ENCODE measurements at regions not wholly inside any gene's neighbourhood (a gene's known extent, or its start where the extent isn't known, plus 50 kb on each side); places are given as distances from the start of the nearest gene placed in this dataset.
"Not testable (repeated sequence)": the region's sequence is repeated elsewhere in the genome, so short reads cannot be mapped to it uniquely, and the experiment has no call there.

DNA sequence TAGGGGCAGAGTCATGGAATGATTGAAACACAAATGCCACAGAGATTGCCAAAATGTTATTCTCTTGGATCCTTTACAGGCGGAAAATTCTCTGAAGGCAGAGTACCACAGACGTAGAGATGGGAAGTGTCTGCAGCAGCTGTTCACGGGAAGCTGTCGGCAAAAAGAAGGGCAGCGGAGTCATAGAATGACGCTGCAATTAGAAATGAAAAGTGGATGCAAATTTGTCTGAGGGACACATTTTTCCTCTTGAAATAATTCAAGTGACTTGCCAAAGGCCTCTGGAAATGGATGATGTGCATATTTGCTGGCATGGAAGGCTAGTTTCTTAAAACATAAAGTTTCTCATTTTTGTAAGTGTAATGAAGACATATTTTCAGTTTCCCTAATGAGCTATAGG lies 77.5 kb upstream of the PLD5 start:
- Histone ChIP-seq H3K4me2 (ENCODE audit: low read length) (no peak overlapping the region), H4K20me1 (ENCODE audit: insufficient read depth, low read length) (no peaks in the 10 kb centered on the region), H3K79me2 (ENCODE audit: insufficient read depth, low read depth, low read length) (no peaks in the 10 kb centered on the region), H3K9me3 (ENCODE audit: low read length) (no peaks in the 10 kb centered on the region), H3K27ac (ENCODE audit: low read depth, low read length, poor library complexity, severe bottlenecking) (no peak overlapping the region), H3K4me1 (ENCODE audit: insufficient read depth, low read length, poor library complexity, severe bottlenecking) (no peaks in the 10 kb centered on the region), H3K4me3 (ENCODE audit: low read depth, low read length, poor library complexity, severe bottlenecking) (no peak overlapping the region), H3K9me2 (ENCODE audit: insufficient read depth, low read length) (no peaks in the 10 kb centered on the region), H3K36me3 (ENCODE audit: insufficient read depth, low read length) (no peaks in the 10 kb centered on the region), H2AFZ (ENCODE audit: low read length) (no peak overlapping the region)
- TF ChIP-seq EZH2phosphoT487 (IDR thresholded peaks at IDR 0.05; ENCODE audit: borderline replicate concordance, low read depth, low read length): no peak
- POLR2A ChIA-PET: no interaction called here
- intact Hi-C loops (cut with micrococcal nuclease; ENCODE audit: unreplicated experiment): no loop called here
- no peak for DNase-seq (ENCODE audit: low spot score)
- BruUV-seq (replicated peaks): no TSS peak
- CTCF ChIA-PET (ENCODE audit: unreplicated experiment): no interaction called here

DNA sequence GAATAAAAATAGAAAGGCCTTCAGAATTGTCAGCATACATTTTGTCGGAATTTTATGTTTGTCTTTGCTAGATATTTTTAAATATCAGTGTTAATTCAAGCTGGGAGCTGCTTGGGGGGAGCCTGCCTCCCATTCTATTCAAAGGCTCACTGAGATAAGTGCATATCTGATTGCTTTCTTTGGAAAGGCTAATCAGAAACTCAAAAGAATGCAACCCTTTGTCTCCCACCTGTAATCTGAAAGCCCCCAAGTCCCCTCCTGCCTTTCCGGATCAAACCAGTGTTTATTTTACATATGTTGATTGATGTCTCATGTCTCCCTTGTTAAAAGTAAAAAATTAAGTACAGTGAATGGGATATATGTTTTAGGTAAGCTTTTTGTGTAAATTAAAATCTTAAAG lies 69.3 kb upstream of the PLD5 start:
- intact Hi-C loops (cut with micrococcal nuclease; ENCODE audit: unreplicated experiment); H3K4me2 ChIP-seq (ENCODE audit: low read length); POLR2A ChIA-PET; H3K36me3 ChIP-seq (ENCODE audit: insufficient read depth, low read length); H3K4me1 ChIP-seq (ENCODE audit: insufficient read depth, low read length, poor library complexity, severe bottlenecking); BruUV-seq (replicated peaks); DNase-seq (ENCODE audit: low spot score); H3K9me3 ChIP-seq (ENCODE audit: low read length); H3K27ac ChIP-seq (ENCODE audit: low read depth, low read length, poor library complexity, severe bottlenecking); H2AFZ ChIP-seq (ENCODE audit: low read length); H3K4me3 ChIP-seq (ENCODE audit: low read depth, low read length, poor library complexity, severe bottlenecking); H3K9me2 ChIP-seq (ENCODE audit: insufficient read depth, low read length); CTCF ChIA-PET (ENCODE audit: unreplicated experiment); H3K79me2 ChIP-seq (ENCODE audit: insufficient read depth, low read depth, low read length); H4K20me1 ChIP-seq (ENCODE audit: insufficient read depth, low read length): not testable (repeated sequence)

DNA sequence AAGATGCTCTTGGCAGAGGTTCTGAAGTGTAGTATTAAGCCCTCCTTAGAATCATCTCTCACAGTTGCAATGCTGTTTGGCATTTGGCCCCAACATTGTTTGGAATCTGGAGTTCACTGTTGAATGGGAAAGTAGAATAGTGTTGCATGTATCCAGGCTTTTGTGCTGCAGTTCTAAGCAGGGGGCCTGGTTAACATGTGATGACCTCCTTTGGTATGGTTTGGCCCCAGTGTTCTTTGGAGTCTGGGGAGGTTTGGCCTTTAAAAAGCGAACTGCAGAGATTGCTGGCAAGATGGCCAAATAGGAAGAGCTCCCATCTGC lies 61.8 kb upstream of the PLD5 start:
- DNase-seq (ENCODE audit: low spot score): no peak
- H3K4me2 ChIP-seq (ENCODE audit: low read length): no peak overlapping the region
- POLR2A ChIA-PET: interaction anchor here (0.6 kb wide), 1 partner anchor 1811 kb away, joined by 3 read pairs; no protein-coding TSS in a partner anchor
- no peaks in the 10 kb centered on the region for H3K79me2 ChIP-seq (ENCODE audit: insufficient read depth, low read depth, low read length)
- no TSS peak for BruUV-seq (replicated peaks)
- no peaks in the 10 kb centered on the region for H3K4me1 ChIP-seq (ENCODE audit: insufficient read depth, low read length, poor library complexity, severe bottlenecking)
- no peaks in the 10 kb centered on the region for H3K9me3 ChIP-seq (ENCODE audit: low read length)
- H3K27ac ChIP-seq (ENCODE audit: low read depth, low read length, poor library complexity, severe bottlenecking): no peak overlapping the region
- H2AFZ ChIP-seq (ENCODE audit: low read length): no peak overlapping the region
- H4K20me1 ChIP-seq (ENCODE audit: insufficient read depth, low read length): no peaks in the 10 kb centered on the region
- H3K4me3 ChIP-seq (ENCODE audit: low read depth, low read length, poor library complexity, severe bottlenecking): no peak overlapping the region
- CTCF ChIA-PET (ENCODE audit: unreplicated experiment): no interaction called here
- intact Hi-C loops (cut with micrococcal nuclease; ENCODE audit: unreplicated experiment): no loop called here
- no peaks in the 10 kb centered on the region for H3K36me3 ChIP-seq (ENCODE audit: insufficient read depth, low read length)
- no peaks in the 10 kb centered on the region for H3K9me2 ChIP-seq (ENCODE audit: insufficient read depth, low read length)
- TF ChIP-seq, protein P1, sequence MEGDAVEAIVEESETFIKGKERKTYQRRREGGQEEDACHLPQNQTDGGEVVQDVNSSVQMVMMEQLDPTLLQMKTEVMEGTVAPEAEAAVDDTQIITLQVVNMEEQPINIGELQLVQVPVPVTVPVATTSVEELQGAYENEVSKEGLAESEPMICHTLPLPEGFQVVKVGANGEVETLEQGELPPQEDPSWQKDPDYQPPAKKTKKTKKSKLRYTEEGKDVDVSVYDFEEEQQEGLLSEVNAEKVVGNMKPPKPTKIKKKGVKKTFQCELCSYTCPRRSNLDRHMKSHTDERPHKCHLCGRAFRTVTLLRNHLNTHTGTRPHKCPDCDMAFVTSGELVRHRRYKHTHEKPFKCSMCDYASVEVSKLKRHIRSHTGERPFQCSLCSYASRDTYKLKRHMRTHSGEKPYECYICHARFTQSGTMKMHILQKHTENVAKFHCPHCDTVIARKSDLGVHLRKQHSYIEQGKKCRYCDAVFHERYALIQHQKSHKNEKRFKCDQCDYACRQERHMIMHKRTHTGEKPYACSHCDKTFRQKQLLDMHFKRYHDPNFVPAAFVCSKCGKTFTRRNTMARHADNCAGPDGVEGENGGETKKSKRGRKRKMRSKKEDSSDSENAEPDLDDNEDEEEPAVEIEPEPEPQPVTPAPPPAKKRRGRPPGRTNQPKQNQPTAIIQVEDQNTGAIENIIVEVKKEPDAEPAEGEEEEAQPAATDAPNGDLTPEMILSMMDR (conservative IDR thresholded peaks at IDR 0.05; ENCODE audit: low read length): no peak
- no peak for TF ChIP-seq EZH2phosphoT487 (IDR thresholded peaks at IDR 0.05; ENCODE audit: borderline replicate concordance, low read depth, low read length)

DNA sequence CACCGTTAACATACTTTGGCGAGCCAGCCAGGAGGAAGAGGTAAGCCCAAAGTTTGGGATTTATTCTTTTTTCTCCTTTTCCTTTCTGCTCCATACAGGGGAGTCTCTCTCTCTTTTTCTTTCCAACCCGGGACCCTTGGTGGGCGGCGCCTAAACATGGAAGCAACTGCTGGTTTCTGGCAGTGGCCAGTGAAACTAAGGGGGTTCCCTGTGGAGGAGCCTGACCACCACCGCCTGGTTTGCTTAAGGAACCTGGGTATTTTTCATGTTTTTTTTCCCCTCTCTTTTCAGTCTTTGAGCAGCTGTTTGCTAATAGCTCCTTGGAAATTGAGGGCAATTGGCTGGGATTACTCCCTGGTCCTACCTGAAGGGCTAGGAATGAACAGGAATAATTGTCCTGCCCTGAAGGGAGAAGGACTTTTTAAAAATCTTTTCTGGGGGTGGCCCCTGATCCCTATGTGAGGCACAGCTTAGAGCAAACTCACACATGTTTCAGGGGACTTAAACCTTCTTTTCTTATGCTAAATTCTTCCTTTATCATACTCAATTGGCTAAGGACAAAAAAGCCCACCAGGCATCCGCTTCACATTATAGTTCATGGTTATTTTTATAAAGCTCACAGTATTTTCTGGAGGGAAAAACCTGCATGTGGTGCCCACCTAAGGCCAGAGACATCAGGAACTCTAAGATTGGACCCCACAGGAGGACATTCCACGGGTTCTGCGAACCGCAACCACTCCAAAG lies 61.3 kb upstream of the PLD5 start:
- TF ChIP-seq, protein P1 (conservative IDR thresholded peaks at IDR 0.05; ENCODE audit: low read length): no peak
- no peak for TF ChIP-seq EZH2phosphoT487 (IDR thresholded peaks at IDR 0.05; ENCODE audit: borderline replicate concordance, low read depth, low read length)

More for the DNA sequence above, 61.3 kb upstream of the PLD5 start:
- Histone ChIP-seq H3K4me2 (ENCODE audit: low read length) (no peak overlapping the region), H3K36me3 (ENCODE audit: insufficient read depth, low read length) (no peaks in the 10 kb centered on the region), H3K9me3 (ENCODE audit: low read length) (no peaks in the 10 kb centered on the region), H2AFZ (ENCODE audit: low read length) (no peak overlapping the region), H3K79me2 (ENCODE audit: insufficient read depth, low read depth, low read length) (no peaks in the 10 kb centered on the region), H3K27ac (ENCODE audit: low read depth, low read length, poor library complexity, severe bottlenecking) (no peak overlapping the region), H4K20me1 (ENCODE audit: insufficient read depth, low read length) (no peaks in the 10 kb centered on the region), H3K9me2 (ENCODE audit: insufficient read depth, low read length) (no peaks in the 10 kb centered on the region), H3K4me1 (ENCODE audit: insufficient read depth, low read length, poor library complexity, severe bottlenecking) (no peaks in the 10 kb centered on the region), H3K4me3 (ENCODE audit: low read depth, low read length, poor library complexity, severe bottlenecking) (no peak overlapping the region)
- no TSS peak for BruUV-seq (replicated peaks)
- no peak for DNase-seq (ENCODE audit: low spot score)
- ChIA-PET POLR2A (interaction anchor here (0.6 kb wide), 1 partner anchor 1811 kb away, joined by 3 read pairs; no protein-coding TSS in a partner anchor), CTCF (ENCODE audit: unreplicated experiment) (no interaction called here)
- intact Hi-C loops (cut with micrococcal nuclease; ENCODE audit: unreplicated experiment): no loop called here

Measured in OCI-LY7 (cell line).